NCI-H748 treated with DMSO at 0.1 percent for 48 hours (cell line): ENCODE measurements at regions not wholly inside any gene's neighbourhood (a gene's known extent, or its start where the extent isn't known, plus 50 kb on each side); places are given as distances from the start of the nearest gene placed in this dataset.
"Not testable (repeated sequence)": the region's sequence is repeated elsewhere in the genome, so short reads cannot be mapped to it uniquely, and the experiment has no call there.

Experiments
- DNase-seq: peaks from one replicate; lab custom pipeline; 2025; lab: John Stamatoyannopoulos, UW

GRCh38 chr4:104330125-104330905 lies 164.4 kb downstream of the CXXC4 start:
- no peak for DNase-seq

DNA sequence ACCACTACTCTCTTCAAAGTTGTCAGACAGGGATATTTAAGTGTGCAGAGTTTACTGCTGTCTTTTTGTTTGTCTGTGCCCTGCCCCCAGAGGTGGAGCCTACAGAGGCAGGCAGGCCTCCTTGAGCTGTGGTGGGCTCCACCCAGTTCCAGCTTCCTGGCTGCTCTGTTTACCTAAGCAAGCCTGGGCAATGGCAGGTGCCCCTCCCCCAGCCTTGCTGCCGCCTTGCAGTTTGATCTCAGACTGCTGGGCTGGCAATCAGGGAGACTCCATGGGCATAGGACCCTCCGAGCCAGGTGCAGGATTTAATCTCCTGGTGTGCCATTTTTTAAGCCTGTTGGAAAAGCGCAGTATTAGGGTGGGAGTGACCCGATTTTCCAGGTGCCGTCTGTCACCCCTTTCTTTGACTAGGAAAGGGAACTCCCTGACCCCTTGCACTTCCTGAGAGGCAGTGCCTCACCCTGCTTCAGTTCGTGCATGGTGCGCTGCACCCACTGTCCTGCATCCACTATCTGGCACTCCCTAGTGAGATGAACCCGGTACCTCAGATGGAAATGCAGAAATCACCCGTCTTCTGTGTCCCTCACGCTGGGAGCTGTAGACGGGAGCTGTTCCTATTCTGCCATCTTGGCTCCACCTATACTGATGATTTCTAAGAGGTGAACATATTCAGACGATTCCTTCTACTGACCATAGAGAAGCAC lies 167.6 kb downstream of the CXXC4 start:
- not testable (repeated sequence) for DNase-seq

GRCh38 chr4:104302731-104303130 lies 192.0 kb downstream of the CXXC4 start:
- DNase-seq = no peak

GRCh38 chr4:104294811-104295210 lies 199.9 kb downstream of the CXXC4 start:
- DNase-seq = no peak

DNA sequence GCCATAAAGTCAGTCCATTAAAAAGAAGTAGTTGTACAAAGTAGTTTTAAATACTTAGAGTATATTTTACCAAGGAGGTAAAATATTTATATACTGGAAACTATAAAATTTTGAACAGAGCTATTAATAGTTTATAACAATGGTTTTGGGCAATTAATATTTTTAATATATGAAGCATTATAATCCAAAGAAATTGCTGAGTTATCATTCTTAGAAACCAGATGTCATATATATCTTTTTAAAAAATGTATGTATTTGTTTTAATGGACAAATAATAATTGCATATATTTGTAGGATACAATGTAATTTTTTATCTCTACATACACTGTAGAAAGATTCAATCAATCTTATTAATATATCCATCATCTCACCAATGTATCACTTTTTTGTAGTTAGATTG lies 207.8 kb downstream of the CXXC4 start:
- DNase-seq = no peak

DNA sequence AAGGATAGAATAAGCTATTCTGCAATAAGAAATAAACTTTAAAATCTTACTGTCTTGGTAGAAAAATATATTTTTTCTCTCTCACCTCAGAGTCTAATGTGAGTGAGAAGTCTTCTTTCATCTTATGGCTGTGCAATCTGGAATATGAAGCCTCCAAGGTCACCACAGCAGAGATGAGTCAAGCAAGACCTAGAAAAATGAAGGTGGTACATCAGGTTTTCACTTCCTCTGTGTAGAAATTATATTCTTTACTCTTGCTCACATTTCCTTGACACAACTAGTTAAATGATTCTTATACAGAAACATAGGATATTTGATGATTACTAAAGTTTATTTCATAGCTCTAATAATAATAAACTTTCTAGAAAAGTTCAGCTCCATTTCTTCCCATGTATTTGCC lies 211.4 kb downstream of the CXXC4 start:
- DNase-seq = no peak

DNA sequence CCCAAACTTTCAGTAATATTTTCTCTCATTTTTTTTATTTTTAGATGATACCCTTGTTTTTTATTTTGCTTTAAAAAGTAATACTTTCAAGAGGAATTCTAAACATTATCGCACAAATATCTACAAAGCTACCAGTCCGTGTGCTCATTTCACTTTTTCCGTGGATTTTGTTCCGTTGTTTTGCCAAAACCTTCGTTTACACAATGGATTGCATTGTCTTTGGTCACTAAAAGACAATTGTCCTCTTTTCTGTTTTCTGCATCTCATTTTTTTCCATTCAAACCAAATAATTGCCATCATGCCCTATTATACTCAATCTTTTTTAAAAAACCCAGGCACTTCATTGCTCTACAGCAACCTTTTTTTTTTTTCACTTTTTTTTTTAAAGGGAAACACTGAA lies 214.9 kb downstream of the CXXC4 start:
- no peak for DNase-seq

GRCh38 chr4:104272966-104273365 lies 221.7 kb downstream of the CXXC4 start:
- DNase-seq = no peak

- not testable (repeated sequence) for DNase-seq
Observed at GRCh38 chr4:104269603-104270002, 225.1 kb downstream of the CXXC4 start.

- DNase-seq = no peak
Observed at GRCh38 chr4:104263100-104263499, 231.6 kb downstream of the CXXC4 start.

DNA sequence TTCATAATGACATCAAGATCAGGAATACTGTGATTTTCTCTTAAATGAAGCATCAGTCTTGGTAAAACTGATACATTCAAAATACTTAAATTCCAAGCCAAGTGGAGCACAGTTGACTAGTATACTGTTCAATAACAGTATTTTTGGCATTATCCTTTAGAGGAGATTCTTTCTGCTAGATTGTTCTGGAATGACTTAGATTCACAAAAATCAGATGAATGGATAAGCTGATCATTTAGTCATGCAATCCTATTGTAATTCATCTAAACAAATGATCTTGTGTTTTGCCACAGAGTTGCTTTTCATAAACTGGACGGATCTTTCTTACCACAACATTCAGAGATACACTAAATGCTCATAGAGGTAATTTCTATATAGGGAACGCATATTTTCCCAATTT lies 232.0 kb downstream of the CXXC4 start:
- DNase-seq = no peak

DNA sequence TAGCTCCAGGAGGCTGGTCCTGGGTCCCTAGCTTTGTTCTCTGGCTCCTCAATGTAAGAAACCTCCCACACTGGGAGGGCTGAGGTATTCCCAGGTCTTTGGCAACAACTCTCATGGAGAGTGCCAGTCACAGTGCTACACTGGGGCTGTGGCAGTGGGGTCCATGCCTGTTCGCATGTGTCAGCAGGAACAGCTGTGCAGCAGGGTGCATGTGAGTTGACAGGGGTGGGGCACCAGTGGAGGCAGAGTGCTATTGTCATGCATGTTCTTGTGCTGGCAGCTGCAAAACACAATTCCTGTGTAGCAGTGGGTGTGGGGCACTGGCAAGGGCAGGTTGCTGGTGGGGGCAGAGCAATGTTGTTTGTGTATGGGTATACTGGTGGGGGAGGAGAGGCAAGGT lies 246.0 kb downstream of the CXXC4 start:
- DNase-seq = no peak

DNA sequence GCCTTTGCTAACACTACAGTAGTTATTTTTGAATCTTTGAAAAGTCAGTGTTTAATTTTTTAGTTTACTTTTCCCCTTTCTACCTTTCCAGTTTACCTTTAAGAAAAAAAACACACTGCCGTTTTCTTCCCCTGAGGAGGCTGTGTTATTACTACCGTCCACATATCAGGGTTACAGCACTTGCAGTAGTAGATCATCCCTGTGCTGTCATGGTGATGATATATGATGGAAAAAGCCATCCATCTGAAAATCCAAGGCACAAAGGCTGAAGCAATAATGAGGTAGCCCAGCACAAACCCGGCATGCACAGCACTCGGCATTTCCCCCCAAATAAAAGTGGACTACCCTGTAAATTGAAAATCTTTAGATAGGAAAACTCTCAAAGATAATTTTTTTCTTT lies 258.7 kb downstream of the CXXC4 start:
- no peak for DNase-seq

GRCh38 chr4:104217526-104217925 lies 277.2 kb downstream of the CXXC4 start:
- DNase-seq = no peak

DNA sequence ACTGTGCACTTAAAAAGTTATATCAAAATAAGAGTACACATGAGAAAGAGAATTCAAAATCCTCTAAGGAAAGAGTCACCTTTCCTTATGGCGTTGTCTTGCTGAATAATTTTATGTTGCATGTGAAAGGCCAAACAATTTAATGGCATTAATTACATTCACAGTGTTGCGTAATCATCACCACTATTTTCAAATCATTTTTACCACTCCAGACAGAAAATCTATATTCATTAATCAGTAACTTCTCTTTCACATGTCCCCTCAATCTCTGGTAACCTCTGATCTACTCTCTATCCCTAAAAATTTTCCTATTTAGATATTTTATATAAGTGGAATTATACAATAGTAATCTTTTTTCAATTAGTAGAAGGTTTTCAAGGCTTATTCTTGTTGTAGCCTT lies 283.0 kb downstream of the CXXC4 start:
- no peak for DNase-seq

DNA sequence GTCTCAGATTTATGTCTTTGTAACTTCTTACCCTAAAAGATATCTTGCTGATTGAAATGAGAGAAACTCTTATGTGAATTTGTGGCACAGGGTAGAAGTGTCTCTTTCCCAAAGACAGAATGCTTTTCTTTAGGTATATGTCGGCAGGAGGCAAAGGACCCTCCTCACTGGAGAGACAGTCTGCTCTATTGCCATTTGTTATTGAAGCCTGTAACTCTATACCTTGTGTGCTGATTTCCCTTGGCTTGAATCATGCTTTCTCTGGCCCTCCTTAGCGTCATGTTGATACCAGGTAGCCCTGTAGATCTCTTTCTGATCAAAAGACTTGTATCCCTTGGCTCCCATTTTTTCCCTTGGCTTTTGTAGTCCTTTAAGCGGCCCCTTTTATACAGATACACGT lies 284.3 kb downstream of the CXXC4 start:
- no peak for DNase-seq

GRCh38 chr4:104206784-104207183 lies 287.9 kb downstream of the CXXC4 start:
- DNase-seq = peak; percentile 5

DNA sequence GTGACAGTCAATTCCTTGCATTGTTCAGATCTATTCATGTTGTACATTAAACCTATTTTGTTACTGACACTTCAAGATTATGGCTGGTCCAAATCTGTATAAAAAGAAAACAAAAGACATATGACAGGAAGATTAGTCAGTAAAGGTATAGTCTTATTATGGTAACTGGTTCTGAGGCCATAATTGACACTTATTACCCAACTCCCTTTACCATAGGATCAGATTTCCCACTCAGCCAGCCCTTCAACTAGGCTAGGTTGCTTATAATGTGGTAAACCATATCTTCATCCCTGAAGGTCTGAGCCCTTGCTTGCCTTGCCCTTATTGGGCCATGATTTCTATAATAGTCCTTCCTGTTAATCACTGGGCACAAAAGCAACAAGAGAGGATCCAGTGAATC lies 289.6 kb downstream of the CXXC4 start:
- no peak for DNase-seq

- DNase-seq = no peak
Observed at GRCh38 chr4:104188301-104188700, 306.4 kb downstream of the CXXC4 start.

DNA sequence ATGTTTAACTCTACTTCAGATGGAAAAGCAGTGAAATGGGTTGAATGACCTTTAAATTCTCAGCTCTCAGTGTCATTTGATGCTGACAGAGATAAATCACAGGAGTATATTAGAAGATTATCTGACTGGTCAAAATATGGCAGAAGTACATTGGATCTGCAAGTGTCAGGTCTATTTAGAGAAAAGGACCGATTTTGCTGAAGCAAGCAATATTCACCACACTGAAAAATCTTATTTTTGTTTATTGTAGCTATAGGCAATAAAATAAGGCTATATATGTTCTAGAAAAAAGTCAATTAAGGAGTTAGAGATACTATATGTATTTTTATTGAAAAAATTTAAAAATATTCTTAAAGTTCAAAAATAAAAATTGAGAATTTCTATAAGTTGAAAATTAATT lies 325.3 kb downstream of the CXXC4 start:
- no peak for DNase-seq

DNA sequence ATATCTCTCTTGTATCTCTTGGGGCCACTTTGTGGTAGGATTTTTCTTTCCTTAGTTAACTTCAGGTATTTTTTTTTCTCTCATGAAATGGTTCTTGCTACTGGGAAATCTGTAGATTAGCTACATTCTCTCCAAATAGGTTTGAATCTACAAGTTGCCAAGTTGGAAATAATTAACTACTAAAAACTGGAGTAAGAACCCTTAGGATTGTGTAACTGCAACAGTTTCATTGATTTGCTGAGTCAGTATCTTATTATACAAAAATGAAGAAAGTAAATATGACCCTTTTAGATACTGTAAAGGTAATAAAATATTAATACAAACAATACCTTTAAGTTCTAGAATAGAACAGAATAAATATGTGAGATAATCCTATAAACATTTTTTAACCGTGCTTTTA lies 327.9 kb downstream of the CXXC4 start:
- no peak for DNase-seq

- DNase-seq = no peak
Observed at GRCh38 chr4:104163820-104164219, 330.9 kb downstream of the CXXC4 start.

DNA sequence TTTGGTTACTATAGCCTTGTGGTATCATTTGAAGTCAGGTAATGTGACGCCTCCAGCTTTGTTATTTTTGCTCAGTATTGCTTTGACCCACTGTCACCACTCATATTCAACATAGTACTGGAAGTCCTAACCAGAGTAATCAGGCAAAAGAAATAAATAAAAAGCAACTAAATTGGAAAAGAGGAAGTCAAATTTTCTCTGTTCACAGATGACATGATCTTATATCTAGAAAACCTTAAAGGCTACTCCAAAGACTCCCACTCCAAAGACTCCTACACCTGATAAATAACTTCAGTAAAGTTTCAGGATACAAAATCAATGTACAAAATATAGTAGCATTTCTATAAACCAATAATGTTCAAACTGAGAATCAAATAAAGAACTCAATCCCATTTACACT lies 348.6 kb downstream of the CXXC4 start:
- no peak for DNase-seq

- DNase-seq = no peak
Observed at GRCh38 chr4:104138116-104138515, 356.6 kb downstream of the CXXC4 start.
